ENCODE measurements at regions not wholly inside any gene's neighbourhood (a gene's known extent, or its start where the extent isn't known, plus 50 kb on each side); places are given as distances from the start of the nearest gene placed in this dataset.
A peak's percentile ranks its signal among the peaks of the same experiment; 100 is the strongest.

DNA sequence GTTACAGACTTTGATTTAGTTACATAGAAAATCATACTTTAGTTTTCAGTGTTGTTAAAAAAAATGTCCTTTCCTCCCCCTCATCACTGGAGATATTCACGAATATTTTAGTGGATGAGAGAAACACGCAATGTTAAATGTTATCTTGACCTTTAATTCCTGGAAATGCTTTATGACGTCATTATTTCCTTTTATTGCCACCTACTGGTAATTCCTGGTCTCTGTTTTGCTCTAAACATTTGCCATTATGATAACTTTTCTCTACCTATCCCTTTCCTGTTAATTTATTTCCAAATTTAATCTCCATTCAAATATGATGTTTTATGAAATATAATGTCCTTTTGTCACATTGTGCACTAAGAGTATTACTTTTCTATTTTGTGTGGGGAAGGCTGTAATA is 770.6 kb downstream of the FAM181B start:
- peak; percentile 69 for TF ChIP-seq CTCF (IDR thresholded peaks at IDR 0.05)

GRCh38 chr11:81960443-81960842 is 773.2 kb downstream of the FAM181B start:
- TF ChIP-seq CTCF (IDR thresholded peaks at IDR 0.05): no peak

GRCh38 chr11:81959341-81959740 is 774.3 kb downstream of the FAM181B start:
- TF ChIP-seq CTCF (IDR thresholded peaks at IDR 0.05): no peak

- no peak for TF ChIP-seq CTCF (IDR thresholded peaks at IDR 0.05)
Measured at GRCh38 chr11:81946831-81947230, 786.8 kb downstream of the FAM181B start.

- TF ChIP-seq CTCF (IDR thresholded peaks at IDR 0.05): no peak
Measured at GRCh38 chr11:81942646-81943045, 791.0 kb downstream of the FAM181B start.

DNA sequence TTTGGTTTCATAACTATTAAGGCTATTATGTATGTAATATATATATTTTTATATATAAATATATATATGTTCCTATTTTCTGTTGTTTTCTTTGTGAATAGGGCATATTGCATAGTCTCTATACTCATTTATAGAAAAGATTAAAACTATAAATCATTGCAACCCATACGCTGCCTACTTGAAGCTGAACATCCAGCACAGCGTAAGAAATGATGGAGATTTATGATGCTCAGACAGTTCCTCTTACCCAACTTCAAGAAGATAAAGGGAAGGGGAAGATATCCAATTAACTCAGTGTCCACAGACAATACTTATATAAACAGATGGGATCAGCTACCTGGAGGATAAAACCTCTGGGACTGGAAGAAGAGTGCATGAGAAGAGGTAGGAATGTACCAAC is 791.7 kb downstream of the FAM181B start:
- TF ChIP-seq CTCF (IDR thresholded peaks at IDR 0.05): no peak

DNA sequence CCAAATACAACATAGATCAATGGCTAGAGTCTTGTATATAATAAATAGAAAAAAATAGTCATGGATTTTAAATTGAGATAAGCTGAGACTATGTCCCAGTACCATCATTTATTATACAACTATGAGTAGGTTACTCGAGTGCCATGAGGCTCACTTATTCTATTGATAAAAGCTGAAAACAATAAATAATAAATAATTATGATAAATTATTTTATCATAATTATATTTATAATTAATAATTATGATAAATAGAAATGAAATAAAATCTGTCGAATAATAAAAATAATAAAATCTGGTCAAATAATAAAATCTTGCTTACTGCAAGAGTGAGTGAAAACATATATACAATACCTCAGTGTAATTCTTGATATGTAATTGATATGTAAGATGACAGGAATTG is 801.4 kb downstream of the FAM181B start:
- no peak for TF ChIP-seq CTCF (IDR thresholded peaks at IDR 0.05)

DNA sequence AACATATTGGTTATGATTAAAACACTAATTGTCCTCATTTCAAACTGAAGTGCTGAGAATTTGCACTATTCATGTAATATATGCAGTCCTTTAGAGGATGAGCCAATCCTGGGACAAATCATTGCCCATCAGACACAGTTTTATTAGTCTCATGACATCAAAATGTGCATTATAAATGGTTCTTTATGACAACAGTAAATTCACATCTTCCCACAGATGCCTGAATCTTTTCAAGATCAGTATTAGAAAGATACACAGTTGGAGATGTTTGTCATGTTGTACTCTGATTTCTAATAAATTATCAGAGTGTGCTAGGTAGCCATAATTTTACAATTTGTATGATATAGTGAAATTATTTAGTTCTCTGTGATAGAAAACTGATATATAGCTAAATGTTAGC is 813.5 kb downstream of the FAM181B start:
- no peak for TF ChIP-seq CTCF (IDR thresholded peaks at IDR 0.05)
